Tibial nerve (tissue), 4 donors: ENCODE measurements at regions not wholly inside any gene's neighbourhood (a gene's known extent, or its start where the extent isn't known, plus 50 kb on each side); places are given as distances from the start of the nearest gene placed in this dataset.

Experiments used
- EP300 ChIP-seq, 2 donors: sonication (generic); formaldehyde crosslinking; IDR thresholded peaks; one replicate each; pipeline ENCODE4 v1.6.1; 2017; ENCODE audit warnings: antibody characterized with exemption in 2 of 2, mild to moderate bottlenecking in 1 of 2
- POLR2A ChIP-seq, 2 donors: fragments of 450-650 bp; IDR thresholded peaks; one replicate each; pipeline ENCODE4 v1.6.1; 2017; ENCODE audit warnings: antibody characterized with exemption in 2 of 2, mild to moderate bottlenecking in 2 of 2, moderate library complexity in 2 of 2
- TF ChIP-seq, protein P1 (sequence below), 5 experiments: fragments of 200-600 bp in 3 of 5; fragments of 450-650 bp in 2 of 5; sonication (generic) in 3 of 5; IDR thresholded peaks; one replicate each; pipeline ENCODE4 v1.5.1; 2016 to 2019; ENCODE audit warnings: antibody characterized with exemption in 5 of 5, mild to moderate bottlenecking in 3 of 5, moderate library complexity in 2 of 5

GRCh38 chrX:33339219-33339618 lies 127.9 kb upstream of the DMD start:
- TF ChIP-seq, protein P1, sequence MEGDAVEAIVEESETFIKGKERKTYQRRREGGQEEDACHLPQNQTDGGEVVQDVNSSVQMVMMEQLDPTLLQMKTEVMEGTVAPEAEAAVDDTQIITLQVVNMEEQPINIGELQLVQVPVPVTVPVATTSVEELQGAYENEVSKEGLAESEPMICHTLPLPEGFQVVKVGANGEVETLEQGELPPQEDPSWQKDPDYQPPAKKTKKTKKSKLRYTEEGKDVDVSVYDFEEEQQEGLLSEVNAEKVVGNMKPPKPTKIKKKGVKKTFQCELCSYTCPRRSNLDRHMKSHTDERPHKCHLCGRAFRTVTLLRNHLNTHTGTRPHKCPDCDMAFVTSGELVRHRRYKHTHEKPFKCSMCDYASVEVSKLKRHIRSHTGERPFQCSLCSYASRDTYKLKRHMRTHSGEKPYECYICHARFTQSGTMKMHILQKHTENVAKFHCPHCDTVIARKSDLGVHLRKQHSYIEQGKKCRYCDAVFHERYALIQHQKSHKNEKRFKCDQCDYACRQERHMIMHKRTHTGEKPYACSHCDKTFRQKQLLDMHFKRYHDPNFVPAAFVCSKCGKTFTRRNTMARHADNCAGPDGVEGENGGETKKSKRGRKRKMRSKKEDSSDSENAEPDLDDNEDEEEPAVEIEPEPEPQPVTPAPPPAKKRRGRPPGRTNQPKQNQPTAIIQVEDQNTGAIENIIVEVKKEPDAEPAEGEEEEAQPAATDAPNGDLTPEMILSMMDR (IDR thresholded peaks at IDR 0.05), result no peak
- TF ChIP-seq POLR2A (IDR thresholded peaks at IDR 0.05), result no peak
- TF ChIP-seq EP300 (IDR thresholded peaks at IDR 0.05), result no peak
